GM20431 (cell line): ENCODE measurements at regions not wholly inside any gene's neighbourhood (a gene's known extent, or its start where the extent isn't known, plus 50 kb on each side); places are given as distances from the start of the nearest gene placed in this dataset.

Experiments used
- in situ Hi-C: fragments of 300-500 bp; cut with MseI, MboI; formaldehyde crosslinking; loops from one replicate; pipeline ENCODE4 v1.15.0; 2020; ENCODE audit warnings: low sequenced_read_pairs; ENCODE audit not compliant: unreplicated experiment

GRCh38 chr2:225164401-225165050 lies 122.3 kb upstream of the DOCK10 start:
- in situ Hi-C loops: no loop called here

GRCh38 chr2:225158360-225158759 lies 116.1 kb upstream of the DOCK10 start:
- in situ Hi-C loops: no loop called here

- in situ Hi-C loops: no loop called here
Observed at GRCh38 chr2:225156853-225157451, 114.7 kb upstream of the DOCK10 start.

GRCh38 chr2:225140723-225141122 lies 98.5 kb upstream of the DOCK10 start:
- in situ Hi-C loops: no loop called here

- in situ Hi-C loops: no loop called here
Observed at GRCh38 chr2:225137971-225138370, 95.7 kb upstream of the DOCK10 start.

GRCh38 chr2:225136552-225136951 lies 94.3 kb upstream of the DOCK10 start:
- in situ Hi-C loops: no loop called here

GRCh38 chr2:225131898-225132297 lies 89.6 kb upstream of the DOCK10 start:
- in situ Hi-C loops: no loop called here

GRCh38 chr2:225130093-225130492 lies 87.8 kb upstream of the DOCK10 start:
- in situ Hi-C loops: no loop called here

GRCh38 chr2:225124311-225125017 lies 82.2 kb upstream of the DOCK10 start:
- in situ Hi-C loops: loop anchor here (25.0 kb wide), 1 partner anchor 538 kb away; no protein-coding TSS in a partner anchor

- in situ Hi-C loops: loop anchor here (25.0 kb wide), 1 partner anchor 539 kb away; no protein-coding TSS in a partner anchor
Observed at GRCh38 chr2:225122583-225123486, 80.6 kb upstream of the DOCK10 start.

GRCh38 chr2:225122007-225122406 lies 79.7 kb upstream of the DOCK10 start:
- in situ Hi-C loops: loop anchor here (25.0 kb wide), 1 partner anchor 540 kb away; no protein-coding TSS in a partner anchor

GRCh38 chr2:225120186-225120585 lies 77.9 kb upstream of the DOCK10 start:
- in situ Hi-C loops: loop anchor here (25.0 kb wide), 1 partner anchor 542 kb away; no protein-coding TSS in a partner anchor

- in situ Hi-C loops: loop anchor here (25.0 kb wide), 1 partner anchor 545 kb away; no protein-coding TSS in a partner anchor
Observed at GRCh38 chr2:225117051-225117716, 74.9 kb upstream of the DOCK10 start.

GRCh38 chr2:225114786-225115323 lies 72.6 kb upstream of the DOCK10 start:
- in situ Hi-C loops: loop anchor here (25.0 kb wide), 1 partner anchor 547 kb away; no protein-coding TSS in a partner anchor

- in situ Hi-C loops: loop anchor here (25.0 kb wide), 1 partner anchor 549 kb away; no protein-coding TSS in a partner anchor
Observed at GRCh38 chr2:225113371-225114015, 71.2 kb upstream of the DOCK10 start.

- in situ Hi-C loops: loop anchor here (25.0 kb wide), 1 partner anchor 550 kb away; no protein-coding TSS in a partner anchor
Observed at GRCh38 chr2:225112362-225113126, 70.3 kb upstream of the DOCK10 start.

- in situ Hi-C loops: loop anchor here (25.0 kb wide), 1 partner anchor 553 kb away; no protein-coding TSS in a partner anchor
Observed at GRCh38 chr2:225108805-225109204, 66.5 kb upstream of the DOCK10 start.

- in situ Hi-C loops: loop anchor here (25.0 kb wide), 1 partner anchor 557 kb away; no protein-coding TSS in a partner anchor
Observed at GRCh38 chr2:225104971-225105370, 62.7 kb upstream of the DOCK10 start.
